ENCODE measurements at regions not wholly inside any gene's neighbourhood (a gene's known extent, or its start where the extent isn't known, plus 50 kb on each side); places are given as distances from the start of the nearest gene placed in this dataset.
"Not testable (repeated sequence)": the region's sequence is repeated elsewhere in the genome, so short reads cannot be mapped to it uniquely, and the experiment has no call there.

GRCh38 chr21:43287111-43287760, 118.4 kb downstream of the CRYAA start:
- Mint-ChIP-seq H3K27me3 (no peaks in the 10 kb centered on the region), H3K27ac (no peak overlapping the region), H3K4me1 (peaks cover 14% of the 10 kb centered on the region)

DNA sequence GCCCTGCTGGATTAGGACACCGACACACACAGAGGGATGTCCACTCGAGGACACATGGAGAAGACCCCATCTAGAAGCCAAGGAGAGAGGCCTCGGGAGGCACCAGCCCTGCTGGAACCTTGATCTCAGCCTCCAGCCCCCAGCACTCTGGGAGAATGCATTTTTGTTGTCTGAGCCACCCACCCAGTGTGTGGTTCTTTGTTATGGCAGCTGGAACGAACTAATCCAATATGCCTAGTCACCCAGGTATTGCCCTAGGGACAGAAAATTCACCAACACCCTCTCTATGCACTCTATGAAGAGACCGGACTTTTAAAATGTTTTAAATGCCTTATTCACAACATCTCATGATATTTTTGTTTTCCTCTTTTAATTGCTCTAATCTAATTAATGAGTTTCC, 117.4 kb downstream of the CRYAA start:
- H3K4me1 Mint-ChIP-seq, result peaks cover 16% of the 10 kb centered on the region

More at GRCh38 chr21:43287111-43287760, 118.4 kb downstream of the CRYAA start:
- H3K9me3 Mint-ChIP-seq, result no peaks in the 10 kb centered on the region
- no peak overlapping the region for H3K4me3 Mint-ChIP-seq
- ATAC-seq, result no peak
- H3K36me3 Mint-ChIP-seq, result no peaks in the 10 kb centered on the region

GRCh38 chr21:43284700-43285099, 115.9 kb downstream of the CRYAA start:
- no peak overlapping the region for H3K4me3 Mint-ChIP-seq
- no peaks in the 10 kb centered on the region for H3K27me3 Mint-ChIP-seq
- H3K27ac Mint-ChIP-seq, result no peak overlapping the region
- no peaks in the 10 kb centered on the region for H3K36me3 Mint-ChIP-seq
- no peaks in the 10 kb centered on the region for H3K9me3 Mint-ChIP-seq
- ATAC-seq, result no peak
- H3K4me1 Mint-ChIP-seq, result peaks cover 8% of the 10 kb centered on the region

More for the DNA sequence above, 117.4 kb downstream of the CRYAA start:
- Mint-ChIP-seq H3K9me3 (no peaks in the 10 kb centered on the region), H3K36me3 (no peaks in the 10 kb centered on the region), H3K27ac (no peak overlapping the region), H3K4me3 (no peak overlapping the region), H3K27me3 (no peaks in the 10 kb centered on the region)
- no peak for ATAC-seq

GRCh38 chr21:43284238-43284637, 115.4 kb downstream of the CRYAA start:
- peaks cover 8% of the 10 kb centered on the region for H3K4me1 Mint-ChIP-seq
- H3K4me3 Mint-ChIP-seq, result no peak overlapping the region
- no peaks in the 10 kb centered on the region for H3K27me3 Mint-ChIP-seq
- H3K27ac Mint-ChIP-seq, result no peak overlapping the region
- H3K9me3 Mint-ChIP-seq, result no peaks in the 10 kb centered on the region
- ATAC-seq, result no peak
- H3K36me3 Mint-ChIP-seq, result no peaks in the 10 kb centered on the region

DNA sequence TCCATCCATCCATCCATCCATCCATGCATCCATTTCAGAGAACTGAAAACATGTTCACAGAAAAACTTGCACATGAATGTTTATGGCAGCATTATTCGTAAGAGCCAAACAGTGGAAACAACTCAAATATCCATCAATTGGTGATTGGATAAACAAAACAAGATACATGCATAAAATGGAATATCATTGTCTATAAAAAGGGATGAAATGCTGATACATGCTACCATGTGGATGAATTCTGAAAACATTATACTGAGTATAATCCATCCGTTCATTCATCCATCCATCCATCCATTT, 115.1 kb downstream of the CRYAA start:
- not testable (repeated sequence) for H3K4me3 Mint-ChIP-seq, ATAC-seq, H3K4me1 Mint-ChIP-seq, H3K36me3 Mint-ChIP-seq, H3K9me3 Mint-ChIP-seq, H3K27ac Mint-ChIP-seq, H3K27me3 Mint-ChIP-seq

GRCh38 chr21:43283136-43283924, 114.5 kb downstream of the CRYAA start:
- Mint-ChIP-seq H3K27ac (no peak overlapping the region), H3K27me3 (peaks cover 4% of the 10 kb centered on the region), H3K36me3 (no peaks in the 10 kb centered on the region), H3K4me3 (no peak overlapping the region), H3K9me3 (no peaks in the 10 kb centered on the region), H3K4me1 (peaks cover 8% of the 10 kb centered on the region)
- ATAC-seq, result no peak

GRCh38 chr21:43282358-43283120, 113.7 kb downstream of the CRYAA start:
- H3K27ac Mint-ChIP-seq, result no peak overlapping the region
- no peak overlapping the region for H3K4me3 Mint-ChIP-seq
- peaks cover 8% of the 10 kb centered on the region for H3K4me1 Mint-ChIP-seq
- H3K36me3 Mint-ChIP-seq, result no peaks in the 10 kb centered on the region
- no peak for ATAC-seq
- H3K27me3 Mint-ChIP-seq, result peaks cover 11% of the 10 kb centered on the region
- no peaks in the 10 kb centered on the region for H3K9me3 Mint-ChIP-seq

- no peak overlapping the region for H3K4me3 Mint-ChIP-seq
- no peaks in the 10 kb centered on the region for H3K36me3 Mint-ChIP-seq
- no peaks in the 10 kb centered on the region for H3K9me3 Mint-ChIP-seq
- ATAC-seq, result peak; percentile 17
- peaks cover 8% of the 10 kb centered on the region for H3K4me1 Mint-ChIP-seq
- H3K27ac Mint-ChIP-seq, result peak overlapping the region; percentile 58
- peaks cover 16% of the 10 kb centered on the region for H3K27me3 Mint-ChIP-seq
Measured at GRCh38 chr21:43281661-43282357, 113.0 kb downstream of the CRYAA start.

GRCh38 chr21:43280949-43281633, 112.3 kb downstream of the CRYAA start:
- Mint-ChIP-seq H3K27ac (peak overlapping the region; percentile 58), H3K9me3 (no peaks in the 10 kb centered on the region), H3K4me1 (peaks cover 9% of the 10 kb centered on the region), H3K36me3 (no peaks in the 10 kb centered on the region), H3K27me3 (peaks cover 24% of the 10 kb centered on the region), H3K4me3 (no peak overlapping the region)
- ATAC-seq, result peak; percentile 73

GRCh38 chr21:43279578-43279894, 110.7 kb downstream of the CRYAA start:
- no peak for ATAC-seq

GRCh38 chr21:43278766-43279577, 110.2 kb downstream of the CRYAA start:
- Mint-ChIP-seq H3K27me3 (peaks cover 40% of the 10 kb centered on the region), H3K36me3 (no peaks in the 10 kb centered on the region), H3K27ac (no peak overlapping the region), H3K9me3 (no peaks in the 10 kb centered on the region), H3K4me1 (peaks cover 28% of the 10 kb centered on the region), H3K4me3 (no peak overlapping the region)
- no peak for ATAC-seq

More at GRCh38 chr21:43279578-43279894, 110.7 kb downstream of the CRYAA start:
- Mint-ChIP-seq H3K9me3 (no peaks in the 10 kb centered on the region), H3K27ac (no peak overlapping the region), H3K4me1 (peaks cover 24% of the 10 kb centered on the region), H3K4me3 (no peak overlapping the region), H3K27me3 (peaks cover 35% of the 10 kb centered on the region), H3K36me3 (no peaks in the 10 kb centered on the region)

DNA sequence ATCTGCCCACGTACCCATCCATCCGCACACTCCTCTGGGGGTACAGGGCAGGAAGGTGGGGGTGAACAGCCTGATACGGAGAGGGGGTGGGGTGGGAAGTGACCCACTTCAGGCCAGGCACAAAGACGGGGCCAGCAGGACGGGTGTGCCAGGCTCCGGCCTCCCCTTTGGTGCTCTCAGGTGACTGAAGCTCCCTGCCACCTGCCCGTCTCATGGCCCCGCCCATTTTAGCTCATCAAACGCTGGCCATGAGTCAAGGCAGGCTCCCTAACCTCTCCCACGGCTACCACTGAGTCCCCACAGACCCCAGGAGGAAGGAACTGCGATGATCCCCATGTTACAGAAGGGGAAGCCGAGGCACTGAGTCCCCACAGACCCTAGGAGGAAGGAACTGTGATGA, 109.6 kb downstream of the CRYAA start:
- H3K4me1 Mint-ChIP-seq, result peaks cover 32% of the 10 kb centered on the region
- H3K36me3 Mint-ChIP-seq, result no peaks in the 10 kb centered on the region
- no peak overlapping the region for H3K4me3 Mint-ChIP-seq
- no peak overlapping the region for H3K27ac Mint-ChIP-seq
- ATAC-seq, result no peak
- H3K9me3 Mint-ChIP-seq, result no peaks in the 10 kb centered on the region
- H3K27me3 Mint-ChIP-seq, result peaks cover 46% of the 10 kb centered on the region

DNA sequence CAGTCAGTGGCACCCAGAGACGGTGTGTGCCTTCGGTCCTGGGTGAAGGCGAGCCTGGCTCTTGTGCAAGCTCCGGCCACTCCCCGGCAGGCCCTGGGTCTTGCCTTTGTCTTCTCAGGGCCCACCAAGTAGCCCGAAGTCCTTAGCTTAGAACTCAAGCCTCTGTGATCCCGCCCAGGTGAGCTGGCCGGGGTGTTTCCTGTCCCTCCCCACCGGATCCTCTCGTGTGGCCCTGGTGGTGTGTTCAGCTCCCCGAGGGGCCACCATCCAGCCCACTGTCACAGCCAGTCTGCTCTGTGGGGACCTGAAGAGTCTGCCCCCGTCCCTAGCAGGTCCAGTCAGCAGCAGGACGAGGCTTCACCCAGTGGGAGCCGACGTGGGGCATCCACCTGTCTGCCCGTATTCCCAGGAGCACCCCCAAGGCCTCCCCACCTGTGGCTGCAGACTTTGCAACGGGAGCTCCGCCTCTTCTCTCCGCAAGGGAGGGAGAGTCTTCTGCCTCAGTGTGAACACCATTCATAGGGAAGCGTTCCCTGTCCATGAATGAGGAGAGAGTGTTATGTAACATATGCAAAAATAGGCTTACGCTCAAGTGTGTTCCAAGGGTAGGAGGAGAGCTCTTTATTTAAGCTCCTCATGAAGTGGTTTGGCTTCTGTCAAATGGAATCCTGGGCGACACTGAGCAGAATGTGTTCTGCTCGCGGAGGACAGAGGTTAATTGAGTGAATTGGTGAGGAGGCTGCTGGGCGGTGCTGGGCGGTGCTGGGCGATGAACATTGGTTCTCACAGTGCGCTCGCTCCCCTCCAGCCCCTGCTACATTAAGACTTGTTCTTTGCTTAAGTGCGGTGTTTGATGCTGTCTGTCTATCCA, 108.9 kb downstream of the CRYAA start:
- Mint-ChIP-seq H3K36me3 (no peaks in the 10 kb centered on the region), H3K27me3 (peaks cover 51% of the 10 kb centered on the region), H3K9me3 (no peaks in the 10 kb centered on the region), H3K4me1 (peaks cover 32% of the 10 kb centered on the region), H3K4me3 (no peak overlapping the region), H3K27ac (no peak overlapping the region)
- no peak for ATAC-seq

Measured in stimulated activated memory B cell treated with anti-CD40 and anti-IgM and Interleukin-4, amounts not matched to agents 10 μg/mL and 1 μg/mL and 100 μg/mL, for 72 hours (primary cell).